ENCODE measurements at regions not wholly inside any gene's neighbourhood (a gene's known extent, or its start where the extent isn't known, plus 50 kb on each side); places are given as distances from the start of the nearest gene placed in this dataset.

DNA sequence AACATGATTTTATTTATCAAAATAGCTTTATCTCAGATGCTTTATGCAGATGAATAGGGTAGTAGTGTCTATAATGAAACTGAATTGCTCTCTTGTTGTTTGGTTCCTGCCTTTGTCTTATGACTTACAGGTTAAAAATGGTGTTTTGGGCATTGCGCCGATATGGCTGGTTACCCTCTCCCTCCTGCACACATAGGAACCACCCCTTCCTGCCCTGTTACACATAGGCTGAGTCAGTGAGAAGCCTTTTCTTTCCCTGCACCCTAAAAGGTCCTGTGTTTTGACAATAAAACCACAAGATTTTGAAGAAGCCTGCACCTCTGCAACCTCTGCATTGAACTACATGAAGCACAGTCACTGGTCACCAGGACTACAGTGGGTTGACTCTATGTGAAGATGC, 655.8 kb upstream of the ANKRD30A start:
- Mint-ChIP-seq H3K4me1 (no peaks in the 10 kb centered on the region), H3K36me3 (ENCODE audit: low read depth) (no peaks in the 10 kb centered on the region), H3K9me3 (no peaks in the 10 kb centered on the region), H3K27me3 (ENCODE audit: low read depth) (no peaks in the 10 kb centered on the region), H3K4me3 (no peak overlapping the region), H3K27ac (ENCODE audit: unreplicated experiment) (no peak overlapping the region)
- TF ChIP-seq, protein P1, sequence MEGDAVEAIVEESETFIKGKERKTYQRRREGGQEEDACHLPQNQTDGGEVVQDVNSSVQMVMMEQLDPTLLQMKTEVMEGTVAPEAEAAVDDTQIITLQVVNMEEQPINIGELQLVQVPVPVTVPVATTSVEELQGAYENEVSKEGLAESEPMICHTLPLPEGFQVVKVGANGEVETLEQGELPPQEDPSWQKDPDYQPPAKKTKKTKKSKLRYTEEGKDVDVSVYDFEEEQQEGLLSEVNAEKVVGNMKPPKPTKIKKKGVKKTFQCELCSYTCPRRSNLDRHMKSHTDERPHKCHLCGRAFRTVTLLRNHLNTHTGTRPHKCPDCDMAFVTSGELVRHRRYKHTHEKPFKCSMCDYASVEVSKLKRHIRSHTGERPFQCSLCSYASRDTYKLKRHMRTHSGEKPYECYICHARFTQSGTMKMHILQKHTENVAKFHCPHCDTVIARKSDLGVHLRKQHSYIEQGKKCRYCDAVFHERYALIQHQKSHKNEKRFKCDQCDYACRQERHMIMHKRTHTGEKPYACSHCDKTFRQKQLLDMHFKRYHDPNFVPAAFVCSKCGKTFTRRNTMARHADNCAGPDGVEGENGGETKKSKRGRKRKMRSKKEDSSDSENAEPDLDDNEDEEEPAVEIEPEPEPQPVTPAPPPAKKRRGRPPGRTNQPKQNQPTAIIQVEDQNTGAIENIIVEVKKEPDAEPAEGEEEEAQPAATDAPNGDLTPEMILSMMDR (conservative IDR thresholded peaks at IDR 0.05) = no peak
- no peak for DNase-seq (ENCODE audit: low read depth, low spot score)

DNA sequence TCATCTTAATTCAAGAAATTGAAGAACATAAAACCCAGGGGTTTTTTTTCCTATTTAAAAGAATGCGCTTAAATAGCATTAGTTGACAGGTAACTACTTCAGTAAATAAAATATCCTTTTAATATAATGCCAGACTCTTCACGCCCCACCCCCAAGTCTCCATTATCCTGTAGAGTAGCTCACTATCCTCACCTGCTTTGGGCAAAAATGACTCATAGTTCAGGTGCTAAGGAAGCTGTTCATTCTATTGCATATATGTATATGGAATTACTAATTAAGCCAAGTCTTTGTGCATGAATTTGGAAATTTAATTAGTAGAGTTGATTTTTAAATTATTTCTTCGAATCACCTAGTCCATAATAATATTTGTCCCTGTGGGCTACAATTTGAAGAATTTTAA, 656.8 kb upstream of the ANKRD30A start:
- TF ChIP-seq, protein P1 (conservative IDR thresholded peaks at IDR 0.05) = no peak
- H3K27me3 Mint-ChIP-seq (ENCODE audit: low read depth) = no peaks in the 10 kb centered on the region
- H3K9me3 Mint-ChIP-seq = no peaks in the 10 kb centered on the region
- H3K4me1 Mint-ChIP-seq = no peaks in the 10 kb centered on the region
- H3K36me3 Mint-ChIP-seq (ENCODE audit: low read depth) = no peaks in the 10 kb centered on the region
- no peak overlapping the region for H3K4me3 Mint-ChIP-seq
- no peak overlapping the region for H3K27ac Mint-ChIP-seq (ENCODE audit: unreplicated experiment)
- no peak for DNase-seq (ENCODE audit: low read depth, low spot score)

DNA sequence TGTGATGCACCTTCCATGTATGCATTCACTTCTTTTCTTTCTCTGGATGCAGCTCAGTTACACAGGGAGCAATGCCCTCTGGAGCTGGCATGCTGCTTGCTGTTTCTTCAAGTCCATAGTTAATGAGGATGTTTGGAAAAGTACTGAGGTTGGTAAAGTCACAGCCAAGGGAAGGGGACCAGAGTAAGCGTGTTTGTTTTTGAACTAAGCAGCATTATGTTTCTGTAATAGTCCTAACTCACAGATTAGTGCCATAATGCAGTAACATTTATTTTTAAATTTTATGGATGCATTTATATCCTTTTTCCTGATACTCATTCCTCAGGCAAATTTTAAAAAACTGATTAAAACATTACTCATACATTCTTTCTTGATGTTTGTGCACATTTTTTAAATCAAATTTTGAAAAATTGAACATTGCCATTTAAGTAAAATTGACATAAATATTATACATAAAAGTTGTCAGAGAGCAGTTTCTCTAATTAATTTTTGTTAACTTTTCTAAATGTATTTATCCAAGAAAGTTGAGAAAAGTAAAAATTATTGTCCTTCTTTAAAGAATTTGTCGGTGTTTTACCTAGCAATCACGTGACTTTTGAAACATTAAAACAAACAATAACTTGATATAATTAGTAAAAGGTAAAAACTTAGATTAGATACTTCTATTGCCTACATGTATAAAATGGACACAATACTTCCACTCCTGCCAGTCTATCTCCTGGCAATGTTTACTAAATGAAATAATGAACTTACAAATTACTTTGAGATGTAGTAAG, 659.6 kb upstream of the ANKRD30A start:
- no peaks in the 10 kb centered on the region for H3K9me3 Mint-ChIP-seq
- H3K27ac Mint-ChIP-seq (ENCODE audit: unreplicated experiment) = no peak overlapping the region
- no peak overlapping the region for H3K4me3 Mint-ChIP-seq
- H3K4me1 Mint-ChIP-seq = no peaks in the 10 kb centered on the region
- H3K36me3 Mint-ChIP-seq (ENCODE audit: low read depth) = no peaks in the 10 kb centered on the region
- TF ChIP-seq, protein P1 (conservative IDR thresholded peaks at IDR 0.05) = no peak
- no peaks in the 10 kb centered on the region for H3K27me3 Mint-ChIP-seq (ENCODE audit: low read depth)
- no peak for DNase-seq (ENCODE audit: low read depth, low spot score)

DNA sequence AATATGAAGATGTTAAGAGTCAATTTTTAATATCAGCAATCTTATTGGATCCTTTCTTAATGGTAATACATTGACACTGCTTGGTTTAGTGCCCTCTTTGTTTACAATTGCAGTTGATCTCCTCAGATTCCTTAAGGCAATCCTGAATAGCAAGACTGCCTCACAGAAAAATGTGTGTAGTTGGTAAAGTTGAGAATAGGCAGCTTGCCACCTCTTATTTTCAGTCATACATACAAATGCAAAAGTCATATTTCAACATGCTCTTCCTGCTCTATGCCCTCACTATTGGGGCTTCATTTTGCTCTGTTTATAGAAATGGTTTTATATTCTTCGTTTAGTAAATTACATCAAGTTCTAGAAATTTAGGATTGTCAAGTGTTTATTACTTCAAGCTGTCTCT, 661.1 kb upstream of the ANKRD30A start:
- TF ChIP-seq, protein P1 (conservative IDR thresholded peaks at IDR 0.05) = no peak
- Mint-ChIP-seq H3K27ac (ENCODE audit: unreplicated experiment) (no peak overlapping the region), H3K27me3 (ENCODE audit: low read depth) (no peaks in the 10 kb centered on the region), H3K9me3 (peaks cover 2% of the 10 kb centered on the region), H3K36me3 (ENCODE audit: low read depth) (no peaks in the 10 kb centered on the region), H3K4me3 (no peak overlapping the region), H3K4me1 (no peaks in the 10 kb centered on the region)
- DNase-seq (ENCODE audit: low read depth, low spot score) = no peak

DNA sequence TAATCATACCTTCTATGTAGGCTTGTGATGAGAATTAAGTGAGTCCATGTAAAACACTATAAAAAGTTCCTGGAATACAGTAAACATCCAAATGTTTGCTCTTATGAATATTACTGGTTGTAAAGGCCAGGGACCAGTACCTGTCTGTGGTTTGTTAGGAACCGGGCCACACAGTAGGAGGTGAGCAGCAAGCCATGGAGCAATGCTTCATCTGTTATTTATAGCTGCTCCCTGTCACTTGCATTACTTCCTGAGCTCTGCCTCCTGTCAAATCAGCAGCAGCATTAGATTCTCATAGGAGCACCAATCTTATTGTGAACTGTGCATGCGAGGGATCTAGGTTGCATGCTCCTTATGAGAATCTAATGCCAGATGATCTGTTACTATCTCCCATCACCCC, 662.0 kb upstream of the ANKRD30A start:
- Mint-ChIP-seq H3K4me1 (no peaks in the 10 kb centered on the region), H3K36me3 (ENCODE audit: low read depth) (no peaks in the 10 kb centered on the region), H3K9me3 (peaks cover 5% of the 10 kb centered on the region), H3K27me3 (ENCODE audit: low read depth) (no peaks in the 10 kb centered on the region), H3K27ac (ENCODE audit: unreplicated experiment) (no peak overlapping the region), H3K4me3 (no peak overlapping the region)
- TF ChIP-seq, protein P1 (conservative IDR thresholded peaks at IDR 0.05) = no peak
- DNase-seq (ENCODE audit: low read depth, low spot score) = no peak

Data from neural crest cell (in vitro differentiated cells).